Panc1 (cell line): ENCODE measurements at regions not wholly inside any gene's neighbourhood (a gene's known extent, or its start where the extent isn't known, plus 50 kb on each side); places are given as distances from the start of the nearest gene placed in this dataset.

ENCODE experiments used
- ATAC-seq: fragments of 200-7000 bp; cut with Tn5 transposase; 2 replicates; pipeline ENCODE4 v1.9.1; 2020; ENCODE audit warnings: mild to moderate bottlenecking, moderate library complexity
- BruUV-seq: library from RNA; stranded (reverse); fragments of 400-500 nt; replicated peaks from 2 replicates; lab custom pipeline; 2021; lab: Mats Ljungman, UMichigan
- CTCF ChIA-PET: fragments of 300-600 bp; sonication (Branson Sonifier 250); formaldehyde crosslinking; loops from one replicate; lab custom pipeline; 2022; ENCODE audit warnings: antibody characterized with exemption; lab: Charles Lee
- POLR2A ChIA-PET: fragments of 300-600 bp; sonication (Branson Sonifier 250); formaldehyde crosslinking; loops from one replicate; lab custom pipeline; 2022; ENCODE audit warnings: antibody characterized with exemption; lab: Charles Lee
- DNase-seq: peaks from one replicate; pipeline ENCODE4 v3.0.0-alpha.2; 2010; ENCODE audit warnings: low read depth, low spot score
- H3K27ac ChIP-seq: 2 replicates; pipeline ENCODE4 v1.5.1; 2011; ENCODE audit warnings: mild to moderate bottlenecking, low read length, inconsistent platforms
- H3K27me3 ChIP-seq: fragments of 200-500 bp; sonication (Bioruptor generic); 2 replicates; pipeline ENCODE4 v1.6.0; 2014; ENCODE audit warnings: low read length, inconsistent platforms; ENCODE audit not compliant: control insufficient read depth, insufficient read depth
- H3K36me3 ChIP-seq: fragments of 200-500 bp; sonication (Bioruptor generic); 2 replicates; pipeline ENCODE4 v1.5.1; 2014; ENCODE audit warnings: inconsistent platforms, mild to moderate bottlenecking, low read length, moderate library complexity; ENCODE audit not compliant: control insufficient read depth, insufficient read depth
- H3K4me1 ChIP-seq: 2 replicates; pipeline ENCODE4 v1.5.1; 2011; ENCODE audit warnings: inconsistent platforms, mild to moderate bottlenecking, low read length, moderate library complexity; ENCODE audit not compliant: control insufficient read depth, insufficient read depth
- H3K4me3 ChIP-seq, 2 experiments: 2 replicates each; pipeline ENCODE4 v1.5.1; 2011 to 2012; ENCODE audit warnings: low read depth in 2 of 2, low read length in 2 of 2, mild to moderate bottlenecking in 2 of 2, inconsistent platforms in 1 of 2, moderate library complexity in 1 of 2
- H3K9me3 ChIP-seq: fragments of 200-500 bp; sonication (Bioruptor generic); 2 replicates; pipeline ENCODE4 v1.5.1; 2014; ENCODE audit warnings: low read depth, mild to moderate bottlenecking, inconsistent platforms, low read length, moderate library complexity; ENCODE audit not compliant: control insufficient read depth, insufficient read depth
- CTCF ChIP-seq: fragments of 450-650 bp; IDR thresholded peaks from 2 replicates; pipeline ENCODE4 v1.5.1; 2017; ENCODE audit warnings: mild to moderate bottlenecking
- POLR2AphosphoS5 ChIP-seq: IDR thresholded peaks from 2 replicates; pipeline ENCODE4 v1.6.1; 2012; ENCODE audit warnings: mild to moderate bottlenecking, low read depth, low read length, moderate library complexity
- SIN3A ChIP-seq: IDR thresholded peaks from 2 replicates; pipeline ENCODE4 v1.6.1; 2012; ENCODE audit warnings: low read depth, mild to moderate bottlenecking, low read length, moderate library complexity, borderline replicate concordance; ENCODE audit not compliant: insufficient read depth
- TCF7L2 ChIP-seq: IDR thresholded peaks from 2 replicates; pipeline ENCODE4 v1.6.1; 2011; ENCODE audit warnings: mild to moderate bottlenecking, low read depth, low read length, inconsistent platforms
- in situ Hi-C: cut with HindIII; loops from 2 replicates; pipeline ENCODE4 v1.10.0; 2016; ENCODE audit warnings: low sequenced_read_pairs, low pct_unique_long_range_greater_than_20kb
- intact Hi-C: fragments of 100-400 bp; cut with micrococcal nuclease; formaldehyde crosslinking; loops from one replicate; pipeline ENCODE4 v1.10.0; 2022; ENCODE audit not compliant: unreplicated experiment
- TF ChIP-seq, protein P1 (sequence below), 2 experiments: IDR thresholded peaks; 2 replicates each; pipeline ENCODE4 v1.6.1; 2011 to 2012; ENCODE audit warnings: low read depth in 2 of 2, control low read depth in 1 of 2, low read length in 1 of 2, mild to moderate bottlenecking in 1 of 2, moderate library complexity in 1 of 2; ENCODE audit not compliant: insufficient read depth in 1 of 2

GRCh38 chr3:99066863-99067262 lies 165.4 kb upstream of the DCBLD2 start:
- TF ChIP-seq POLR2AphosphoS5 (no peak), CTCF (no peak), TCF7L2 (no peak), SIN3A (no peak)
- TF ChIP-seq, protein P1, sequence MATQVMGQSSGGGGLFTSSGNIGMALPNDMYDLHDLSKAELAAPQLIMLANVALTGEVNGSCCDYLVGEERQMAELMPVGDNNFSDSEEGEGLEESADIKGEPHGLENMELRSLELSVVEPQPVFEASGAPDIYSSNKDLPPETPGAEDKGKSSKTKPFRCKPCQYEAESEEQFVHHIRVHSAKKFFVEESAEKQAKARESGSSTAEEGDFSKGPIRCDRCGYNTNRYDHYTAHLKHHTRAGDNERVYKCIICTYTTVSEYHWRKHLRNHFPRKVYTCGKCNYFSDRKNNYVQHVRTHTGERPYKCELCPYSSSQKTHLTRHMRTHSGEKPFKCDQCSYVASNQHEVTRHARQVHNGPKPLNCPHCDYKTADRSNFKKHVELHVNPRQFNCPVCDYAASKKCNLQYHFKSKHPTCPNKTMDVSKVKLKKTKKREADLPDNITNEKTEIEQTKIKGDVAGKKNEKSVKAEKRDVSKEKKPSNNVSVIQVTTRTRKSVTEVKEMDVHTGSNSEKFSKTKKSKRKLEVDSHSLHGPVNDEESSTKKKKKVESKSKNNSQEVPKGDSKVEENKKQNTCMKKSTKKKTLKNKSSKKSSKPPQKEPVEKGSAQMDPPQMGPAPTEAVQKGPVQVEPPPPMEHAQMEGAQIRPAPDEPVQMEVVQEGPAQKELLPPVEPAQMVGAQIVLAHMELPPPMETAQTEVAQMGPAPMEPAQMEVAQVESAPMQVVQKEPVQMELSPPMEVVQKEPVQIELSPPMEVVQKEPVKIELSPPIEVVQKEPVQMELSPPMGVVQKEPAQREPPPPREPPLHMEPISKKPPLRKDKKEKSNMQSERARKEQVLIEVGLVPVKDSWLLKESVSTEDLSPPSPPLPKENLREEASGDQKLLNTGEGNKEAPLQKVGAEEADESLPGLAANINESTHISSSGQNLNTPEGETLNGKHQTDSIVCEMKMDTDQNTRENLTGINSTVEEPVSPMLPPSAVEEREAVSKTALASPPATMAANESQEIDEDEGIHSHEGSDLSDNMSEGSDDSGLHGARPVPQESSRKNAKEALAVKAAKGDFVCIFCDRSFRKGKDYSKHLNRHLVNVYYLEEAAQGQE (IDR thresholded peaks at IDR 0.05; ENCODE audit: insufficient read depth in 1 of 2, low read depth in 2 of 2, low read length in 1 of 2) = no peak
- Histone ChIP-seq H3K9me3 (no peaks in the 10 kb centered on the region), H3K4me3 (no peak overlapping the region), H3K27ac (no peak overlapping the region), H3K36me3 (no peaks in the 10 kb centered on the region), H3K4me1 (no peaks in the 10 kb centered on the region), H3K27me3 (no peaks in the 10 kb centered on the region)
- intact Hi-C loops (no loop called here), in situ Hi-C loops (no loop called here)
- no TSS peak for BruUV-seq
- POLR2A ChIA-PET = no interaction called here
- CTCF ChIA-PET = no interaction called here
- ATAC-seq = no peak
- DNase-seq = no peak

DNA sequence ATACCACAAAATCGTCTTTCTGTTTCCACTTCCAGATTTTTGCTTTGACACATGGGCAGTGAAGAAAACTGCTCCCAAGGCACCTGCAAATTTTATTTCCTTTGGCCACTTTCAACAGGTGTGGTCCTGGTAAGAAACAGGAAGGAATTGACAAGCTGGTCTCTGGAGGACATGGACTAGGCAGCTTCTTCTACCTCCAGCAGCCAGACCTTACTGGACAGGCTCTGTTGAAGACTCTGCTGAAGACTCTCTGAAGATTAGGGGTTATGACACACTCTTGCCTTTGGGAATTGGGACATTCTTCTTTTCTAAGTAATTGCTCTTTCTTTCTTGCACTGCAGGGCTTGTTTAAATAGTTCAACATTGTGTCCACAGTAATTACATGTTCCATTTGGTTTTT lies 147.7 kb upstream of the DCBLD2 start:
- Histone ChIP-seq H3K27ac (no peak overlapping the region), H3K4me3 (no peak overlapping the region), H3K4me1 (no peaks in the 10 kb centered on the region), H3K9me3 (no peaks in the 10 kb centered on the region), H3K36me3 (no peaks in the 10 kb centered on the region), H3K27me3 (no peaks in the 10 kb centered on the region)
- no peak for ATAC-seq
- in situ Hi-C loops (no loop called here), intact Hi-C loops (no loop called here)
- DNase-seq = no peak
- POLR2A ChIA-PET = no interaction called here
- CTCF ChIA-PET = no interaction called here
- BruUV-seq = no TSS peak
- TF ChIP-seq, protein P1 (IDR thresholded peaks at IDR 0.05; ENCODE audit: insufficient read depth in 1 of 2, low read depth in 2 of 2, low read length in 1 of 2) = no peak
- TF ChIP-seq CTCF (no peak), SIN3A (no peak), POLR2AphosphoS5 (no peak)
